ENCODE measurements at regions not wholly inside any gene's neighbourhood (a gene's known extent, or its start where the extent isn't known, plus 50 kb on each side); places are given as distances from the start of the nearest gene placed in this dataset.

DNA sequence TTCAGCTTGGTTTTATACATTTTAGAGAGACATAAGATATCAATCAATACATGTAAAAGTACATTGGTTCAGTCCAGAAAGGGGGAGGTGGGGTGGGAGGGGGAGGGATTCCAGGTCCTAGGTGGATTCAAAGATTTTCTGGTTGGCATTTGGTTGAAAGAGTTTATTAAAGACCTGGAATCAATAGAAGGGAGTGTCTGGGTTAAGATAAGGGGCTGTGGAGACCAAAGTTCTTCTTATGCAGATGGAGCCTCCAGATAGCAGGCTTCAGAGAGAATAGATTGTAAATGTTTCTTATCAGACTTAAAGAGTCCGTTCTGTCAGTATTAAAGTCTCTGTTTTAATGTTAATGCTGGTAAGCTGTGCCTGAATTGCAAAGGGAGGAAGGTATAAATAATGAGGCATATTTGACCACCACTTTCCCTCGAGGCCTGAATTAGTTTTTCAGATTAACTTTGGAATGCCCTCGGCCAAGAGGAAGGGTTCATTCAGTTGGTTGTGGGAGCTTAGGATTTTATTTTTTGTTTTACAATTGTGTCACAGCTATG is 169.9 kb downstream of the AASDH start:
- H3K27me3 Mint-ChIP-seq (ENCODE audit: low read depth), result peaks cover 40% of the 10 kb centered on the region
- Histone ChIP-seq H2BK5ac (ENCODE audit: insufficient read length, low read length) (no peak overlapping the region), H2AK5ac (ENCODE audit: insufficient read length, low read length) (no peak overlapping the region), H3K4me1 (ENCODE audit: insufficient read depth, low read length) (no peaks in the 10 kb centered on the region; the same call in 1 of the 2 replicates), H3K79me1 (ENCODE audit: insufficient read depth, low read depth, low read length, poor library complexity, severe bottlenecking) (no peaks in the 10 kb centered on the region), H4K5ac (ENCODE audit: insufficient read length, low read depth, low read length) (no peak overlapping the region), H3K27me3 (ENCODE audit: insufficient read depth, low read length) (peaks cover 3% of the 10 kb centered on the region; the same call in 1 of the 2 replicates), H2BK15ac (ENCODE audit: low read depth, low read length) (no peak overlapping the region), H3K4me2 (ENCODE audit: insufficient read depth, insufficient read length, low read length) (no peak overlapping the region), H3K14ac (ENCODE audit: insufficient read depth, low read length) (no peak overlapping the region), H2BK120ac (ENCODE audit: low read depth, low read length, poor library complexity, severe bottlenecking) (no peak overlapping the region), H3K9ac (ENCODE audit: extremely low read depth, insufficient read length, low read length) (no peak overlapping the region), H2AFZ (ENCODE audit: low read length) (no peak overlapping the region), H3K18ac (ENCODE audit: insufficient read length, low read depth, low read length) (no peak overlapping the region), H3K56ac (ENCODE audit: insufficient read length, low read depth, low read length) (no peak overlapping the region), H2BK20ac (ENCODE audit: low read depth, low read length, poor library complexity, severe bottlenecking) (no peak overlapping the region), H3K79me2 (ENCODE audit: insufficient read depth, low read length) (no peaks in the 10 kb centered on the region), H4K20me1 (ENCODE audit: control insufficient read depth, insufficient read depth, insufficient read length) (no peaks in the 10 kb centered on the region), H3K23ac (ENCODE audit: insufficient read length, low read depth, low read length) (no peak overlapping the region), H3T11ph (ENCODE audit: low read length) (no peak overlapping the region), H3K4ac (ENCODE audit: low read depth, low read length) (no peak overlapping the region), H4K8ac (replicated peaks; ENCODE audit: insufficient read length, low read depth, low read length) (no peak overlapping the region), H4K91ac (ENCODE audit: insufficient read length, low read depth, low read length) (no peak overlapping the region), H3K23me2 (ENCODE audit: insufficient read length, low read depth, low read length, poor library complexity, severe bottlenecking) (no peaks in the 10 kb centered on the region), H3K27ac (ENCODE audit: insufficient read length, low read depth, low read length) (no peak overlapping the region), H3K9me3 (ENCODE audit: control insufficient read depth, low read depth, low read length) (no peaks in the 10 kb centered on the region), H2BK12ac (ENCODE audit: insufficient read length, low read depth, low read length) (no peak overlapping the region)
- peaks cover 34 to 43% of the 10 kb centered on the region in 2 experiments for H3K4me1 Mint-ChIP-seq
- no peak overlapping the region for H3K4me3 Mint-ChIP-seq
- TF ChIP-seq, protein P1, sequence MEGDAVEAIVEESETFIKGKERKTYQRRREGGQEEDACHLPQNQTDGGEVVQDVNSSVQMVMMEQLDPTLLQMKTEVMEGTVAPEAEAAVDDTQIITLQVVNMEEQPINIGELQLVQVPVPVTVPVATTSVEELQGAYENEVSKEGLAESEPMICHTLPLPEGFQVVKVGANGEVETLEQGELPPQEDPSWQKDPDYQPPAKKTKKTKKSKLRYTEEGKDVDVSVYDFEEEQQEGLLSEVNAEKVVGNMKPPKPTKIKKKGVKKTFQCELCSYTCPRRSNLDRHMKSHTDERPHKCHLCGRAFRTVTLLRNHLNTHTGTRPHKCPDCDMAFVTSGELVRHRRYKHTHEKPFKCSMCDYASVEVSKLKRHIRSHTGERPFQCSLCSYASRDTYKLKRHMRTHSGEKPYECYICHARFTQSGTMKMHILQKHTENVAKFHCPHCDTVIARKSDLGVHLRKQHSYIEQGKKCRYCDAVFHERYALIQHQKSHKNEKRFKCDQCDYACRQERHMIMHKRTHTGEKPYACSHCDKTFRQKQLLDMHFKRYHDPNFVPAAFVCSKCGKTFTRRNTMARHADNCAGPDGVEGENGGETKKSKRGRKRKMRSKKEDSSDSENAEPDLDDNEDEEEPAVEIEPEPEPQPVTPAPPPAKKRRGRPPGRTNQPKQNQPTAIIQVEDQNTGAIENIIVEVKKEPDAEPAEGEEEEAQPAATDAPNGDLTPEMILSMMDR (conservative IDR thresholded peaks at IDR 0.05), result no peak
- peaks cover 21 to 26% of the 10 kb centered on the region in 2 experiments; a peak in 4 of 5 replicates for H3K9me3 Mint-ChIP-seq
- H3K27ac Mint-ChIP-seq, result peak overlapping the region in 1 of 3 experiments; percentile 47; a peak in 2 of 7 replicates
- H3K36me3 Mint-ChIP-seq (ENCODE audit: insufficient read depth in 1 of 3, low read depth in 3 of 3), result peaks cover 11 to 37% (median 18%) of the 10 kb centered on the region in 3 experiments
- no peak for DNase-seq
- no CpG with 5 or more reads among the region's 3 CpGs for WGBS (ENCODE audit: extremely low coverage, insufficient read length, low lambda C conversion rate)

Measured in H9 (cell line).